Amniotic epithelial cell (primary cell): ENCODE measurements at regions not wholly inside any gene's neighbourhood (a gene's known extent, or its start where the extent isn't known, plus 50 kb on each side); places are given as distances from the start of the nearest gene placed in this dataset.
"Not testable (repeated sequence)": the region's sequence is repeated elsewhere in the genome, so short reads cannot be mapped to it uniquely, and the experiment has no call there.

Experiments
- DNase-seq: peaks from one replicate; pipeline ENCODE4 v3.0.0-alpha.2; 2010; ENCODE audit warnings: low read depth

GRCh38 chr22:48639021-48639795 is 1188.5 kb downstream of the BRD1 start:
- no peak for DNase-seq

- DNase-seq = no peak
These were observed 1190.4 kb downstream of the BRD1 start for GRCh38 chr22:48637231-48637630.

GRCh38 chr22:48636746-48637145 is 1190.9 kb downstream of the BRD1 start:
- DNase-seq = no peak

GRCh38 chr22:48635816-48636215 is 1191.9 kb downstream of the BRD1 start:
- DNase-seq = no peak

GRCh38 chr22:48635031-48635430 is 1192.6 kb downstream of the BRD1 start:
- DNase-seq = no peak

- no peak for DNase-seq
These were observed 1193.5 kb downstream of the BRD1 start for GRCh38 chr22:48633996-48634836.

- no peak for DNase-seq
These were observed 1194.9 kb downstream of the BRD1 start for GRCh38 chr22:48632646-48633246.

GRCh38 chr22:48631288-48631863 is 1196.3 kb downstream of the BRD1 start:
- no peak for DNase-seq

- no peak for DNase-seq
These were observed 1196.8 kb downstream of the BRD1 start for GRCh38 chr22:48630848-48631247.

- no peak for DNase-seq
These were observed 1197.3 kb downstream of the BRD1 start for GRCh38 chr22:48630433-48630754.

GRCh38 chr22:48629631-48630432 is 1197.8 kb downstream of the BRD1 start:
- DNase-seq = no peak

GRCh38 chr22:48628891-48629543 is 1198.7 kb downstream of the BRD1 start:
- DNase-seq = no peak

- no peak for DNase-seq
These were observed 1199.7 kb downstream of the BRD1 start for GRCh38 chr22:48627966-48628365.

- DNase-seq = no peak
These were observed 1200.5 kb downstream of the BRD1 start for GRCh38 chr22:48627203-48627602.

GRCh38 chr22:48624401-48624800 is 1203.3 kb downstream of the BRD1 start:
- DNase-seq = no peak

- no peak for DNase-seq
These were observed 1204.7 kb downstream of the BRD1 start for GRCh38 chr22:48622891-48623545.

- DNase-seq = no peak
These were observed 1206.6 kb downstream of the BRD1 start for GRCh38 chr22:48621085-48621484.

GRCh38 chr22:48620460-48620859 is 1207.2 kb downstream of the BRD1 start:
- DNase-seq = not testable (repeated sequence)

- no peak for DNase-seq
These were observed 1208.0 kb downstream of the BRD1 start for GRCh38 chr22:48619721-48620120.

- DNase-seq = no peak
These were observed 1209.3 kb downstream of the BRD1 start for GRCh38 chr22:48618326-48618725.

- no peak for DNase-seq
These were observed 1211.0 kb downstream of the BRD1 start for GRCh38 chr22:48616656-48617055.
